SH-SY5Y (cell line): ENCODE measurements at regions not wholly inside any gene's neighbourhood (a gene's known extent, or its start where the extent isn't known, plus 50 kb on each side); places are given as distances from the start of the nearest gene placed in this dataset.

Experiments
- GATA2 ChIP-seq: IDR thresholded peaks from 2 replicates; pipeline ENCODE4 v1.6.1; 2011; ENCODE audit warnings: mild to moderate bottlenecking, low read depth, low read length
- GATA3 ChIP-seq: IDR thresholded peaks from 2 replicates; pipeline ENCODE4 v1.6.1; 2011; ENCODE audit warnings: low read depth, mild to moderate bottlenecking, low read length, moderate library complexity

DNA sequence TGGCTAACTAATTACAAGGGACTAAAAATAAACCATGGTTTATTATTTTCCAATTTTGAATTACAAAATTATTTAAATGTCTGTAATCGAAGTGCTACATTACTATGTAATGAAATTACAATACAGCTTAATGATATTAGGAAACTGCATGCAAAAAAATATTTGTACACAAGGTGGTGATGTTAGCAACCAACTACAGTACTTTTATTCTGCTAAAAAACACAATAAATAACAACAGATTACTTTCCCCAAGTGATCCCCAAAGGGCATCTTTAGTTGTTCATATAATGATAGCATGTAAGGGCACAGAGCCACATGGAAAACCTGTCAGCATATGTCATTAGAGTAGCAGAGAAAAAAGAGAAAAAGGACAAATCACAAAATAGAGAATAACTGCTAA is 147.5 kb upstream of the SOX2 start:
- TF ChIP-seq GATA2 (no peak), GATA3 (no peak)
